ENCODE measurements at regions not wholly inside any gene's neighbourhood (a gene's known extent, or its start where the extent isn't known, plus 50 kb on each side); places are given as distances from the start of the nearest gene placed in this dataset.

- no peak overlapping the region for H3K9ac ChIP-seq (ENCODE audit: low read length)
- no peak for TF ChIP-seq TAF1 (IDR thresholded peaks at IDR 0.05; ENCODE audit: low read depth)
- H3F3A ChIP-seq (ENCODE audit: insufficient read depth, low read length, poor library complexity, severe bottlenecking): no peaks in the 10 kb centered on the region
- H3K9me2 ChIP-seq (ENCODE audit: insufficient read depth, low read length): peaks cover 3% of the 10 kb centered on the region
- H4K20me1 ChIP-seq (ENCODE audit: insufficient read depth): no peaks in the 10 kb centered on the region
- H3K27me3 ChIP-seq (ENCODE audit: insufficient read depth, low read depth, low read length): no peaks in the 10 kb centered on the region
- no peaks in the 10 kb centered on the region for H3K9me3 ChIP-seq (ENCODE audit: low read length)
- H3K4me3 ChIP-seq (ENCODE audit: low read length): no peak overlapping the region
- no peak overlapping the region for H2AFZ ChIP-seq (ENCODE audit: low read depth, low read length)
- H3K27ac ChIP-seq (ENCODE audit: low read length): no peak overlapping the region
- H3K79me2 ChIP-seq (replicated peaks; ENCODE audit: insufficient read depth, low read length): no peaks in the 10 kb centered on the region
- H3K36me3 ChIP-seq (ENCODE audit: insufficient read depth, low read length): no peaks in the 10 kb centered on the region
- H3K4me2 ChIP-seq (ENCODE audit: low read length): no peak overlapping the region
These were observed 378.3 kb downstream of the PBX1 start for GRCh38 chr1:164937291-164937690.

- H3K79me2 ChIP-seq (replicated peaks; ENCODE audit: insufficient read depth, low read length): no peaks in the 10 kb centered on the region
- no peaks in the 10 kb centered on the region for H3K27me3 ChIP-seq (ENCODE audit: insufficient read depth, low read depth, low read length)
- H3K9ac ChIP-seq (ENCODE audit: low read length): no peak overlapping the region
- no peaks in the 10 kb centered on the region for H4K20me1 ChIP-seq (ENCODE audit: insufficient read depth)
- no peak overlapping the region for H3K4me2 ChIP-seq (ENCODE audit: low read length)
- no peaks in the 10 kb centered on the region for H3K9me3 ChIP-seq (ENCODE audit: low read length)
- H3K36me3 ChIP-seq (ENCODE audit: insufficient read depth, low read length): no peaks in the 10 kb centered on the region
- no peak overlapping the region for H2AFZ ChIP-seq (ENCODE audit: low read depth, low read length)
- H3F3A ChIP-seq (ENCODE audit: insufficient read depth, low read length, poor library complexity, severe bottlenecking): no peaks in the 10 kb centered on the region
- peaks cover 3% of the 10 kb centered on the region for H3K9me2 ChIP-seq (ENCODE audit: insufficient read depth, low read length)
- no peak overlapping the region for H3K27ac ChIP-seq (ENCODE audit: low read length)
- TF ChIP-seq RAD21 (conservative IDR thresholded peaks at IDR 0.05): no peak
- TF ChIP-seq CTCF (IDR thresholded peaks at IDR 0.05; ENCODE audit: poor library complexity, severe bottlenecking): no peak
- TF ChIP-seq REST (IDR thresholded peaks at IDR 0.05; ENCODE audit: borderline replicate concordance): no peak
- TF ChIP-seq TAF1 (IDR thresholded peaks at IDR 0.05; ENCODE audit: low read depth): no peak
- no peak for TF ChIP-seq MXI1 (conservative IDR thresholded peaks at IDR 0.05; ENCODE audit: poor library complexity, severe bottlenecking)
- no peak for TF ChIP-seq SMC3 (conservative IDR thresholded peaks at IDR 0.05; ENCODE audit: poor library complexity)
- TF ChIP-seq POLR2AphosphoS5 (IDR thresholded peaks at IDR 0.05): no peak
- no peak for TF ChIP-seq EP300 (conservative IDR thresholded peaks at IDR 0.05; ENCODE audit: poor library complexity, severe bottlenecking)
- TF ChIP-seq EZH2 (IDR thresholded peaks at IDR 0.05; ENCODE audit: borderline replicate concordance, insufficient read depth, low read length, poor library complexity, severe bottlenecking): no peak
- no peak overlapping the region for H3K4me3 ChIP-seq (ENCODE audit: low read length)
These were observed 373.6 kb downstream of the PBX1 start for GRCh38 chr1:164932580-164932979.

- Histone ChIP-seq H3K79me2 (replicated peaks; ENCODE audit: insufficient read depth, low read length) (no peaks in the 10 kb centered on the region), H3K9me2 (ENCODE audit: insufficient read depth, low read length) (peaks cover 3% of the 10 kb centered on the region), H4K20me1 (ENCODE audit: insufficient read depth) (no peaks in the 10 kb centered on the region), H2AFZ (ENCODE audit: low read depth, low read length) (no peak overlapping the region), H3K4me2 (ENCODE audit: low read length) (no peak overlapping the region), H3K27ac (ENCODE audit: low read length) (no peak overlapping the region), H3K9ac (ENCODE audit: low read length) (no peak overlapping the region), H3K36me3 (ENCODE audit: insufficient read depth, low read length) (no peaks in the 10 kb centered on the region), H3F3A (ENCODE audit: insufficient read depth, low read length, poor library complexity, severe bottlenecking) (no peaks in the 10 kb centered on the region), H3K4me3 (ENCODE audit: low read length) (no peak overlapping the region), H3K27me3 (ENCODE audit: insufficient read depth, low read depth, low read length) (no peaks in the 10 kb centered on the region), H3K9me3 (ENCODE audit: low read length) (no peaks in the 10 kb centered on the region)
- TF ChIP-seq SMC3 (conservative IDR thresholded peaks at IDR 0.05; ENCODE audit: poor library complexity) (no peak), EZH2 (IDR thresholded peaks at IDR 0.05; ENCODE audit: borderline replicate concordance, insufficient read depth, low read length, poor library complexity, severe bottlenecking) (no peak), CTCF (IDR thresholded peaks at IDR 0.05; ENCODE audit: poor library complexity, severe bottlenecking) (no peak), RAD21 (conservative IDR thresholded peaks at IDR 0.05) (no peak), EP300 (conservative IDR thresholded peaks at IDR 0.05; ENCODE audit: poor library complexity, severe bottlenecking) (no peak), TAF1 (IDR thresholded peaks at IDR 0.05; ENCODE audit: low read depth) (no peak), REST (IDR thresholded peaks at IDR 0.05; ENCODE audit: borderline replicate concordance) (no peak), POLR2AphosphoS5 (IDR thresholded peaks at IDR 0.05) (no peak), MXI1 (conservative IDR thresholded peaks at IDR 0.05; ENCODE audit: poor library complexity, severe bottlenecking) (no peak)
These were observed 371.8 kb downstream of the PBX1 start for GRCh38 chr1:164930833-164931232.
